Spleen (tissue), 11 donors: ENCODE measurements at regions not wholly inside any gene's neighbourhood (a gene's known extent, or its start where the extent isn't known, plus 50 kb on each side); places are given as distances from the start of the nearest gene placed in this dataset.

Source experiments
- DNase-seq: peaks from one replicate; pipeline ENCODE4 v3.0.0-alpha.2; 2020
- H3K27ac ChIP-seq, 8 donors: fragments of 200-600 bp; sonication (generic) in 7 of 8; 1 replicate in 4 of 8; 2 replicates in 4 of 8; pipeline versions ENCODE4 v1.5.0 to v1.8.0; 2016 to 2021; ENCODE audit warnings: inconsistent platforms in 4 of 8, mild to moderate bottlenecking in 4 of 8, moderate library complexity in 1 of 8
- H3K27me3 ChIP-seq, 7 donors: fragments of 200-600 bp; sonication (generic) in 6 of 7; replicated peaks in 1 of 7; 1 replicate in 4 of 7; 2 replicates in 3 of 7; pipeline versions ENCODE4 v1.5.0 to v1.8.0; 2016 to 2021; ENCODE audit warnings: inconsistent platforms in 3 of 7, mild to moderate bottlenecking in 1 of 7
- H3K36me3 ChIP-seq, 6 donors: fragments of 200-600 bp; sonication (generic) in 5 of 6; 1 replicate in 4 of 6; 2 replicates in 2 of 6; pipeline versions ENCODE4 v1.5.0 to v1.8.0; 2016 to 2021; ENCODE audit warnings: inconsistent platforms in 2 of 6
- H3K4me1 ChIP-seq, 6 donors: fragments of 200-600 bp; sonication (generic) in 5 of 6; 1 replicate in 3 of 6; 2 replicates in 3 of 6; pipeline versions ENCODE4 v1.5.0 to v1.8.0; 2016 to 2021; ENCODE audit warnings: inconsistent platforms in 3 of 6
- H3K4me3 ChIP-seq, 8 donors: fragments of 200-600 bp; sonication (generic) in 7 of 8; 1 replicate in 4 of 8; 2 replicates in 4 of 8; pipeline versions ENCODE4 v1.5.0 to v1.8.0; 2016 to 2021; ENCODE audit warnings: inconsistent platforms in 4 of 8, mild to moderate bottlenecking in 4 of 8, moderate library complexity in 2 of 8
- H3K9me3 ChIP-seq, 8 donors: fragments of 200-600 bp; sonication (generic) in 7 of 8; 1 replicate in 4 of 8; 2 replicates in 4 of 8; pipeline versions ENCODE4 v1.5.0 to v1.8.0; 2016 to 2021; ENCODE audit warnings: inconsistent platforms in 4 of 8
- CTCF ChIP-seq, 11 experiments: fragments of 200-600 bp in 7 of 11; fragments of 450-650 bp in 4 of 11; sonication (generic) in 4 of 11; IDR thresholded peaks in 8 of 11; conservative IDR thresholded peaks in 3 of 11; 1 replicate in 7 of 11; 2 replicates in 4 of 11; pipeline versions ENCODE4 v1.4.0 to v1.8.0; 2016 to 2021; ENCODE audit warnings: antibody characterized with exemption in 11 of 11, inconsistent platforms in 4 of 11, mild to moderate bottlenecking in 1 of 11
- POLR2A ChIP-seq, 3 donors: fragments of 450-650 bp; IDR thresholded peaks; one replicate each; pipeline ENCODE4 v1.5.1; 2017; ENCODE audit warnings: antibody characterized with exemption in 3 of 3, mild to moderate bottlenecking in 1 of 3
- POLR2AphosphoS5 ChIP-seq, 3 donors: sonication (generic); formaldehyde crosslinking; IDR thresholded peaks; one replicate each; pipeline ENCODE4 v1.5.1; 2017; ENCODE audit warnings: antibody characterized with exemption in 3 of 3
- WGBS, 5 donors: extraction: QIAGEN DNeasy Blood & Tissue Kit in 3 of 5; methylation state at CpG; one replicate each; pipeline versions ENCODE4 v1.1.5 to v1.1.7; 2013 to 2018; 5-methylcytosine and 5-hydroxymethylcytosine counted together
- intact Hi-C: fragments of 100-400 bp; cut with DNase I; formaldehyde crosslinking; loops from one replicate; pipeline ENCODE4 v1.15.0; 2023; ENCODE audit warnings: low total_unique reads
- donor health status: healthy with polysubstance abuse.
- donor health status: DM: no; HTN: no; CAD: no; lungs with moderate emphysema.
- donor health status: DM: no; HTN: no; CAD: no.
- donor health status: Bipolar disorder and iron deficiency.
- donor health status: healthy.
- donor health status: DM: no; HTN: no; CAD: no.
- donor health status: DM: yes; HTN: yes; CAD: no.

GRCh38 chr16:9034056-9034455 lies 57.4 kb upstream of the HAPSTR1 start:
- H3K27me3 ChIP-seq, result no peaks in the 10 kb centered on the region
- no peaks in the 10 kb centered on the region for H3K9me3 ChIP-seq
- H3K4me1 ChIP-seq, result no peaks in the 10 kb centered on the region
- DNase-seq, result no peak
- intact Hi-C loops, result no loop called here
- no peaks in the 10 kb centered on the region for H3K36me3 ChIP-seq
- H3K27ac ChIP-seq, result no peak overlapping the region
- TF ChIP-seq POLR2A (IDR thresholded peaks at IDR 0.05) (no peak), POLR2AphosphoS5 (IDR thresholded peaks at IDR 0.05) (no peak), CTCF (IDR thresholded peaks at IDR 0.05 in 8 of 11, conservative IDR thresholded peaks at IDR 0.05 in 3 of 11) (no peak)
- 68 to 83% (median 73%) methylated on average over 8 of the region's 8 CpGs for WGBS, 5 donors
- H3K4me3 ChIP-seq, result no peak overlapping the region

- Histone ChIP-seq H3K4me3 (no peak overlapping the region), H3K9me3 (no peaks in the 10 kb centered on the region), H3K4me1 (no peaks in the 10 kb centered on the region), H3K36me3 (no peaks in the 10 kb centered on the region), H3K27me3 (no peaks in the 10 kb centered on the region), H3K27ac (no peak overlapping the region)
- intact Hi-C loops, result no loop called here
- DNase-seq, result no peak
- TF ChIP-seq POLR2A (IDR thresholded peaks at IDR 0.05) (no peak), CTCF (IDR thresholded peaks at IDR 0.05 in 8 of 11, conservative IDR thresholded peaks at IDR 0.05 in 3 of 11) (no peak), POLR2AphosphoS5 (IDR thresholded peaks at IDR 0.05) (no peak)
- WGBS, 5 donors, result 69 to 95% (median 86%) methylated on average over 5 of the region's 5 CpGs
Observed at GRCh38 chr16:9035996-9036395, 55.4 kb upstream of the HAPSTR1 start.

GRCh38 chr16:9039210-9039609 lies 52.2 kb upstream of the HAPSTR1 start:
- no peaks in the 10 kb centered on the region for H3K4me1 ChIP-seq
- no peak for DNase-seq
- H3K27me3 ChIP-seq, result no peaks in the 10 kb centered on the region
- H3K4me3 ChIP-seq, result no peak overlapping the region
- intact Hi-C loops, result no loop called here
- H3K36me3 ChIP-seq, result no peaks in the 10 kb centered on the region
- no peak for TF ChIP-seq CTCF (IDR thresholded peaks at IDR 0.05 in 8 of 11, conservative IDR thresholded peaks at IDR 0.05 in 3 of 11)
- no peak for TF ChIP-seq POLR2A (IDR thresholded peaks at IDR 0.05)
- no peak for TF ChIP-seq POLR2AphosphoS5 (IDR thresholded peaks at IDR 0.05)
- no peak overlapping the region for H3K27ac ChIP-seq
- H3K9me3 ChIP-seq, result peaks cover 0 to 4% (median 0%) of the 10 kb centered on the region in 8 donors
- 40 to 51% (median 48%) methylated on average over 4 of the region's 4 CpGs for WGBS, 5 donors

- no peak for DNase-seq
- Histone ChIP-seq H3K9me3 (peaks cover 0 to 4% (median 0%) of the 10 kb centered on the region in 8 donors), H3K4me3 (no peak overlapping the region), H3K4me1 (no peaks in the 10 kb centered on the region), H3K27me3 (no peaks in the 10 kb centered on the region), H3K27ac (no peak overlapping the region), H3K36me3 (no peaks in the 10 kb centered on the region)
- WGBS, 5 donors, result 88 to 94% (median 91%) methylated on average over 12 of the region's 12 CpGs
- intact Hi-C loops, result no loop called here
- TF ChIP-seq POLR2A (IDR thresholded peaks at IDR 0.05), result no peak
Observed at GRCh38 chr16:9040800-9041412, 50.5 kb upstream of the HAPSTR1 start.
